ENCODE measurements at regions not wholly inside any gene's neighbourhood (a gene's known extent, or its start where the extent isn't known, plus 50 kb on each side); places are given as distances from the start of the nearest gene placed in this dataset.

- ATAC-seq (ENCODE audit: insufficient read depth, low read depth) = no peak
- TF ChIP-seq, protein P1, sequence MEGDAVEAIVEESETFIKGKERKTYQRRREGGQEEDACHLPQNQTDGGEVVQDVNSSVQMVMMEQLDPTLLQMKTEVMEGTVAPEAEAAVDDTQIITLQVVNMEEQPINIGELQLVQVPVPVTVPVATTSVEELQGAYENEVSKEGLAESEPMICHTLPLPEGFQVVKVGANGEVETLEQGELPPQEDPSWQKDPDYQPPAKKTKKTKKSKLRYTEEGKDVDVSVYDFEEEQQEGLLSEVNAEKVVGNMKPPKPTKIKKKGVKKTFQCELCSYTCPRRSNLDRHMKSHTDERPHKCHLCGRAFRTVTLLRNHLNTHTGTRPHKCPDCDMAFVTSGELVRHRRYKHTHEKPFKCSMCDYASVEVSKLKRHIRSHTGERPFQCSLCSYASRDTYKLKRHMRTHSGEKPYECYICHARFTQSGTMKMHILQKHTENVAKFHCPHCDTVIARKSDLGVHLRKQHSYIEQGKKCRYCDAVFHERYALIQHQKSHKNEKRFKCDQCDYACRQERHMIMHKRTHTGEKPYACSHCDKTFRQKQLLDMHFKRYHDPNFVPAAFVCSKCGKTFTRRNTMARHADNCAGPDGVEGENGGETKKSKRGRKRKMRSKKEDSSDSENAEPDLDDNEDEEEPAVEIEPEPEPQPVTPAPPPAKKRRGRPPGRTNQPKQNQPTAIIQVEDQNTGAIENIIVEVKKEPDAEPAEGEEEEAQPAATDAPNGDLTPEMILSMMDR (IDR thresholded peaks at IDR 0.05; ENCODE audit: borderline replicate concordance, extremely low read depth, low read length, poor library complexity, severe bottlenecking) = no peak
- TF ChIP-seq EZH2 (IDR thresholded peaks at IDR 0.05; ENCODE audit: borderline replicate concordance, low read depth, low read length, severe bottlenecking) = no peak
- no peak for DNase-seq
- no peak overlapping the region for H3K9ac ChIP-seq (ENCODE audit: low read depth, low read length)
- H3K27ac ChIP-seq (ENCODE audit: low read length) = no peak overlapping the region
- no peak overlapping the region for H3K4me3 ChIP-seq (ENCODE audit: low read depth in 1 of 2, low read length in 2 of 2)
- no peaks in the 10 kb centered on the region for H3K79me2 ChIP-seq (ENCODE audit: insufficient read depth, low read length)
- H3K9me3 ChIP-seq (ENCODE audit: insufficient read depth, low read length, severe bottlenecking) = no peaks in the 10 kb centered on the region
- H4K20me1 ChIP-seq (ENCODE audit: insufficient read depth, low read length) = no peaks in the 10 kb centered on the region
- no peak overlapping the region for H2AFZ ChIP-seq (ENCODE audit: low read depth, low read length)
- no peaks in the 10 kb centered on the region for H3K27me3 ChIP-seq (ENCODE audit: insufficient read depth, low read length, poor library complexity)
- H3K36me3 ChIP-seq (ENCODE audit: insufficient read depth, low read length) = no peaks in the 10 kb centered on the region
- H3K4me1 ChIP-seq (ENCODE audit: insufficient read depth, low read length) = no peaks in the 10 kb centered on the region
- no peak overlapping the region for H3K4me2 ChIP-seq (ENCODE audit: insufficient read depth, low read length)
Measured at GRCh38 chr2:226208726-226209125, 590.9 kb downstream of the IRS1 start.

GRCh38 chr2:226207671-226208070, 591.9 kb downstream of the IRS1 start:
- DNase-seq (no peak), ATAC-seq (ENCODE audit: insufficient read depth, low read depth) (no peak)
- Histone ChIP-seq H2AFZ (ENCODE audit: low read depth, low read length) (no peak overlapping the region), H4K20me1 (ENCODE audit: insufficient read depth, low read length) (no peaks in the 10 kb centered on the region), H3K79me2 (ENCODE audit: insufficient read depth, low read length) (no peaks in the 10 kb centered on the region), H3K36me3 (ENCODE audit: insufficient read depth, low read length) (no peaks in the 10 kb centered on the region), H3K9ac (ENCODE audit: low read depth, low read length) (no peak overlapping the region), H3K9me3 (ENCODE audit: insufficient read depth, low read length, severe bottlenecking) (no peaks in the 10 kb centered on the region), H3K27ac (ENCODE audit: low read length) (no peak overlapping the region), H3K27me3 (ENCODE audit: insufficient read depth, low read length, poor library complexity) (no peaks in the 10 kb centered on the region), H3K4me1 (ENCODE audit: insufficient read depth, low read length) (no peaks in the 10 kb centered on the region), H3K4me2 (ENCODE audit: insufficient read depth, low read length) (no peak overlapping the region), H3K4me3 (ENCODE audit: low read depth in 1 of 2, low read length in 2 of 2) (no peak overlapping the region)
- TF ChIP-seq, protein P1 (IDR thresholded peaks at IDR 0.05; ENCODE audit: borderline replicate concordance, extremely low read depth, low read length, poor library complexity, severe bottlenecking) = no peak
- no peak for TF ChIP-seq EZH2 (IDR thresholded peaks at IDR 0.05; ENCODE audit: borderline replicate concordance, low read depth, low read length, severe bottlenecking)

DNA sequence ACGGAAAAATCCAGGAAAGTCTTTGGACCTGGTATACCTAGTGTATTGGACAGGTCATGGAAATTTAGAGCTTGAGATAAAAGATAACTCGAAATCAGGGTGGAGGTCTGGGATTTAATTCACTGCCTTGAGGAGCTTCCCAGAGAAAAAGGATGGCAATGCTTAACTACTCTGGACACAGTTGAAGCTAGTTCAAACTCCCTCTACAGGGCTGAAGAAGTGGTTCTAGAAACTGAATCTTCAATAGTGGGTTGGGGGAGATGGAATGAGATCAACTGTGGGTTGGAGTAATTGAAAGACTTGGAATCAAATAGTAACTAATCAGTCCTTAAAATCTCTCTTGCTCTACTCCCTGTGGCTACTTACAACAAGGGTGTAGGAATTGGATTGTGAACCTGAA, 600.1 kb downstream of the IRS1 start:
- DNase-seq = no peak
- H3K9ac ChIP-seq (ENCODE audit: low read depth, low read length) = no peak overlapping the region
- H3K27ac ChIP-seq (ENCODE audit: low read length) = no peak overlapping the region
- H3K36me3 ChIP-seq (ENCODE audit: insufficient read depth, low read length) = no peaks in the 10 kb centered on the region
- no peak overlapping the region for H2AFZ ChIP-seq (ENCODE audit: low read depth, low read length)
- no peaks in the 10 kb centered on the region for H3K27me3 ChIP-seq (ENCODE audit: insufficient read depth, low read length, poor library complexity)
- H3K4me3 ChIP-seq (ENCODE audit: low read depth in 1 of 2, low read length in 2 of 2) = no peak overlapping the region
- no peak for TF ChIP-seq EZH2 (IDR thresholded peaks at IDR 0.05; ENCODE audit: borderline replicate concordance, low read depth, low read length, severe bottlenecking)
- H3K4me1 ChIP-seq (ENCODE audit: insufficient read depth, low read length) = no peaks in the 10 kb centered on the region
- no peaks in the 10 kb centered on the region for H3K79me2 ChIP-seq (ENCODE audit: insufficient read depth, low read length)
- H3K4me2 ChIP-seq (ENCODE audit: insufficient read depth, low read length) = no peak overlapping the region
- no peaks in the 10 kb centered on the region for H3K9me3 ChIP-seq (ENCODE audit: insufficient read depth, low read length, severe bottlenecking)
- no peak for ATAC-seq (ENCODE audit: insufficient read depth, low read depth)
- no peaks in the 10 kb centered on the region for H4K20me1 ChIP-seq (ENCODE audit: insufficient read depth, low read length)

DNA sequence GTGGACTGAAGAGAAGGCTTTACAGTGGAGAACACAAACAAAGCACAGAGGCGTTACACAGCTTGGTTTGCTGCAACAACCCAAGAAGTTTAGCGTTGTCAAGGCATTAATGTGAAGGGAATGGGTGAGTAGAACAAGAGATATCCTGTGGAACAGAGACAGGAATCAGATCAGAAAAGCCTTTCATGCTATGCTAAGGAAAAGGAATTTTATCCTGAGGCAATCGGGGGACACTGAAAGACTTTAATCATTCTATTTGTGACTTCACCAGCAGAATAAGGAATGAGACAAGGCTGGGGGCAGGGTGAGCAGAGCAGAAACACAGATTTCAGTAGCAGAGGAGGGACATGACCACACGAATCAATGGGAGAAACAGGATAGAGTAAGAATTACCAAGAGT, 600.7 kb downstream of the IRS1 start:
- H3K4me2 ChIP-seq (ENCODE audit: insufficient read depth, low read length) = no peak overlapping the region
- H3K36me3 ChIP-seq (ENCODE audit: insufficient read depth, low read length) = no peaks in the 10 kb centered on the region
- H3K9me3 ChIP-seq (ENCODE audit: insufficient read depth, low read length, severe bottlenecking) = no peaks in the 10 kb centered on the region
- H3K79me2 ChIP-seq (ENCODE audit: insufficient read depth, low read length) = no peaks in the 10 kb centered on the region
- no peak overlapping the region for H3K27ac ChIP-seq (ENCODE audit: low read length)
- no peak for DNase-seq
- no peak for TF ChIP-seq EZH2 (IDR thresholded peaks at IDR 0.05; ENCODE audit: borderline replicate concordance, low read depth, low read length, severe bottlenecking)
- TF ChIP-seq, protein P1 (IDR thresholded peaks at IDR 0.05; ENCODE audit: borderline replicate concordance, extremely low read depth, low read length, poor library complexity, severe bottlenecking) = no peak
- H3K4me1 ChIP-seq (ENCODE audit: insufficient read depth, low read length) = no peaks in the 10 kb centered on the region
- H4K20me1 ChIP-seq (ENCODE audit: insufficient read depth, low read length) = no peaks in the 10 kb centered on the region
- no peak overlapping the region for H3K4me3 ChIP-seq (ENCODE audit: low read depth in 1 of 2, low read length in 2 of 2)
- no peak overlapping the region for H3K9ac ChIP-seq (ENCODE audit: low read depth, low read length)
- no peaks in the 10 kb centered on the region for H3K27me3 ChIP-seq (ENCODE audit: insufficient read depth, low read length, poor library complexity)
- no peak for ATAC-seq (ENCODE audit: insufficient read depth, low read depth)
- H2AFZ ChIP-seq (ENCODE audit: low read depth, low read length) = no peak overlapping the region
